GM18498 (cell line): ENCODE measurements at regions not wholly inside any gene's neighbourhood (a gene's known extent, or its start where the extent isn't known, plus 50 kb on each side); places are given as distances from the start of the nearest gene placed in this dataset.

ENCODE experiments used
- ATAC-seq: cut with Tn5 transposase; IDR thresholded peaks from one replicate; pipeline ENCODE4 v1.9.1; 2021; ENCODE audit warnings: mild to moderate bottlenecking, moderate library complexity; ENCODE audit not compliant: unreplicated experiment

DNA sequence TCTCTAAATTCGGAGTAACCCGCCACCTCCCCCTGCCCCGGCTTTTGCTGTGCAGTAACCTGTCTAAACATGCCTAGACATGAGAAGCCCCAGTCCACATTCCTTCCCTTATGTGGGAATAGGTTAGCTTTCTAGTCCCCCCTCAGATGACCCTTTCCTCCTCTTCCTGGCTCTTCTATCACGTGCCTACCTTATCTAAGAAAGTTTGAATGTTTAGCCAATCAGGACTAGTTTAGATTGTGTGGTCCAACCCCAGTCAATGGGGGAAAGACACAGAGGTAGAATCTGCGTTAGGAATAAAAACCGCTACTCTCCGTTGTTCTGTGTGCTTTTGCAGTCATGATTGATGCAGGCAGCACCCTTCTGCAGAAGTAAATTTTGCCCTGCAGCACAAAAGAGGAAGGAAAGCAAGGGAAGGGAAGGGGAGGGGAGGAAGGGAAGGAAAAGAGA is 69.0 kb upstream of the CD93 start:
- no peak for ATAC-seq

GRCh38 chr20:23153696-23154341 is 67.7 kb upstream of the CD93 start:
- ATAC-seq, result no peak

DNA sequence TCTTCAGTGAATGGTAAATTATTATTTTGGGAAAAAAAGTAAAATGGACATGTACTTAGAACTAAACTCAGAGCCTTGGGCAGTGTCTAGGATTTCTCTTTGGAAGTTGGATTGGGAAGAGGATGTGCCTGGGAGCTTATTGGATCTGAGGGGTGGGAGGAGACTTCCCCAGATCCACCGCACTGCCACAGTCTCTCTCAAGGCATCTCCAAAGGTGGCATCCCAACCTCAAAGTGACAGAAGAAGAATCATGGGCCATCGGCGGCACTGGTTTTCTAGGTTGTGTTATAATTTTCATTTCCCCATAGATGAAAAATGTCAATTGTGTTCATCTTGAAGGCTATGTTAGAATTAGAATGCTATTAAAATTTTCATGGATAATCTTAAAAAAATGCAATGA is 66.8 kb upstream of the CD93 start:
- ATAC-seq, result no peak

DNA sequence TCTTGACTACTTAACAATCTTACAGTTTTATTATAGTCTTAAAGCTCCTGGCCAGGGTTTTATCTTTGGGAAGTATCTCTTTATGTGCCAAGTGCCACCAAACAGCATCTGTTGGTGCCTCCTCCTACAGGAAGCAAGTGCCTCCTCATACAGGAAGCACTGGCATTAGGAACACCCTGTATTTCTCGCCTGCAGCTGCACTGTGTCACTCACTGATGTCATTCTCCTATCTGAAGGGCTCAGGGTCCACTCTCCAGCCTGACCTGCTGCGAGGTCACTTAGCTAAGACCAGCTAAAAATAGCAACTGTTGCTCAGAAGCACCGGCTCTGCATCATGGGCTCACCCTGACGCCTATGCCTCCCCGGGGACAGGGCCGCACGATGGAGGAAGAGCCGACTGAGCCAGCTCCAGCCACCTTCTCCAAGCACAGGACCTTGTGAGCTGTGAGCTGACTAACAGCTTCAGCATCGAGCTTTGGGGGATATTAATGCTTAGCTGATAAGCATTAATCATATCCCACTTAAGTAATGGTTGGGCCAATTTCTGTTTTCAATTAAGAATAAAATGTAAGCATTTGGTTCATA is 66.3 kb upstream of the CD93 start:
- ATAC-seq, result no peak

DNA sequence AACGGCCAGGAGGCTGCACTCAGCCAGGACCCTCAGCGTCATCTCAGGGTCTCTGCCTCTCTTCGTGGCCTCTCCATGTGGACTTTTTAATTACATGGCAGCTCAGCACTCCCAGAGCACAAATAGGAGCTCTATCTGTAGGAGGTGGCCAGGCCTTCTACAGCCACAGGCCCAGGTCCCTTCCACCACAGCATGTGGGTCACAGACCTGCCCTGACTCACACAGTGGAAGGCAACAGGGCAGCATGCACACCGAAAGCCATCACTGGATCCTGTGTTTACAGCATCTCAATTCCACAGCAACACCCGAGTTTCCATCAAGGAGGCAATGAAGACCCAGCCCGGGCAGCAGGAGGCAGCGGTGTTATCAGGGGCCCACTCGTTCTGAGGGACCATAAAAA is 65.8 kb upstream of the CD93 start:
- ATAC-seq, result no peak

- ATAC-seq, result no peak
Observed at GRCh38 chr20:23151008-23151703, 65.0 kb upstream of the CD93 start.

GRCh38 chr20:23150304-23151007 is 64.3 kb upstream of the CD93 start:
- no peak for ATAC-seq

DNA sequence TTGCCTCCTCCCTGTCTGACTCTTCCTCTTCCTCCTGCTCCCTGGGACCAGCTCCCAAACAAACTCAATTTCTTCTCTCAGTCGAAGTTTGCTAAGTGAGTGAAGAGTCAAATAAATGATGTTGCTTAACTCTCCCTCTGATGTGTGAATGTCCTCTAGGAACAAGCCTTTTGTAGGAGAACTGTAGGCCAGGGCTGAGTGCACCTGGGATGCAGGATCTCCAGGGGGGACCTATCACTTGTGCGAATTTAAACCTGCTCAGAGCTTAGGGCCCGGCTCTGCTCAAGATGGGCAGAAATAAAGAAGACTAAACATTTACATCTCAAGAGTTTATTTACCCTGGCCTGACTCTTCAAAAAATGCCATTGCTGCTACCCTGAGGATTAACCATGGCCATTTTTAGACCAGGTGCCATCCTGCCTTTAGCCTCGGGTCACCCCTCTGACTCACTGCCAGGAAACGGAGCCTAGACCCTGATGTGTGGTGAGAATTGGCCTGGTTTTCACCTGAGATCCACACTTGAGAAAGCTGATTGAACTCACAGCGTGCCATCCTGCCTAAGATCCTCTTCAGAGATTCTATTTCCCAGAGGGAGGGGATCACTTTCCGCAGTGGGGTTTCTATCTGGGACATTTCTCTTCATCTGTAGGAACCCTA is 63.6 kb upstream of the CD93 start:
- ATAC-seq, result no peak

GRCh38 chr20:23148731-23149570 is 62.8 kb upstream of the CD93 start:
- ATAC-seq, result no peak

GRCh38 chr20:23147964-23148730 is 62.0 kb upstream of the CD93 start:
- peak; percentile 65 for ATAC-seq

- no peak for ATAC-seq
Observed at GRCh38 chr20:23147647-23147963, 61.5 kb upstream of the CD93 start.

- no peak for ATAC-seq
Observed at GRCh38 chr20:23146857-23147637, 60.9 kb upstream of the CD93 start.

DNA sequence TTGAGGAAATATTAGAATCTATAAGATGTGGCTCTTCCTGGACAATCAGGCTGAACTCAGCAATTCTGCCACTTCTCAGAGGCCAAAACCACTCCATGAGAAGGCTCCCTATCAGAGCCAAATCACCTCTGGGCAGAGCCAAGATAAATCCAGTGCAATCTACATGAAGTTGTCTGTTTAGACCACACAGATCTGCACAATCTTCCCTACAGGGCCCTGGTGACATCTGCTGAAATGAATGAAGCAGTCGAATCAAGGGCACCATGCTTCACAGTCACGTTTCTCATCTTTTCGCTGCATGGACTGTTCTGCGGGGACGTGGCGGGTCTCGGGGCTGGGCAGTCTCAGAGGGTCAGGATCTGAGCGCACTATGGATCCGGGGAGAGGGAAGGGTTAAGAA is 60.1 kb upstream of the CD93 start:
- ATAC-seq, result no peak

GRCh38 chr20:23145281-23145700 is 59.2 kb upstream of the CD93 start:
- ATAC-seq, result no peak

DNA sequence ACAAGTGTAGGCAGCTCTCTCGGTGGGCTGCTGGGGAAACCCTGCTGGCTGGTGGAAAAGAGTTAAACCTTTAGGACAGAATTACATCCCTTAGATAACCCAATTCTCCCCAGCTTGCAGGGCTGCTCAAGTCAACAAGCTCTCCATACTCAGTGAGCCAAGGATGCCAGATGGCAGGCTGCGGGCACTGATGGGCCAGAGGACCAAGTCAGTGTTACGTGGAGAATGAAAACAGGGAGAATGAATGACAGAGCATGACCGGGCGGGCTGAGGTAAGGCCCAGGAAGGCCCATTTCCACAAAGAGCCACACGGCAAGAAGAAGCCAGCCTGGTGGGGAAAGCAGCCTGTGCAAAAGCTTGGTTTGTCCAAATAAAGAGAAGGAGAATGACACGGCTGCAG is 58.7 kb upstream of the CD93 start:
- no peak for ATAC-seq

GRCh38 chr20:23143986-23144690 is 58.0 kb upstream of the CD93 start:
- no peak for ATAC-seq

- no peak for ATAC-seq
Observed at GRCh38 chr20:23143098-23143497, 57.0 kb upstream of the CD93 start.
